OCI-M1 (cell line): ENCODE measurements at regions not wholly inside any gene's neighbourhood (a gene's known extent, or its start where the extent isn't known, plus 50 kb on each side); places are given as distances from the start of the nearest gene placed in this dataset.

Experiments used
- DNase-seq: peaks from one replicate; lab custom pipeline; 2025; lab: John Stamatoyannopoulos, UW

DNA sequence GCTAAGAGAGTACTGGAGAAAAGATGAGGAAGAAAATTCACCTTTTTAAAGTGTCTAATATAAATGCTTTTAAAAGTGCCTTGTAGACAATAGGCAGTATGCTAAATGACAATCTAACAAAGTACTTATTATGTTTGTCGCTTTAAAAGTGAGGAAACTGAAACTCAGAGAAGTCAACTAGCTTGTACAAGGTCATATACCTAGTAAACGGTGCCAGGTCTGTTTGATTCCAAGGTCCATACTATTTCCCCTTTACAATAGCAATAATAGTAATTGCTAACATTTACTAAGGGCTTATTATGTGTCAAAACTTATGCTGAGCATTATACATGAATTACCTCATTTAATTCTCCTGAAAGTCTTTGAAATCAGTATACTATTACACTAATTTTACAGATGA is 328.6 kb upstream of the SLC24A2 start:
- DNase-seq = no peak

DNA sequence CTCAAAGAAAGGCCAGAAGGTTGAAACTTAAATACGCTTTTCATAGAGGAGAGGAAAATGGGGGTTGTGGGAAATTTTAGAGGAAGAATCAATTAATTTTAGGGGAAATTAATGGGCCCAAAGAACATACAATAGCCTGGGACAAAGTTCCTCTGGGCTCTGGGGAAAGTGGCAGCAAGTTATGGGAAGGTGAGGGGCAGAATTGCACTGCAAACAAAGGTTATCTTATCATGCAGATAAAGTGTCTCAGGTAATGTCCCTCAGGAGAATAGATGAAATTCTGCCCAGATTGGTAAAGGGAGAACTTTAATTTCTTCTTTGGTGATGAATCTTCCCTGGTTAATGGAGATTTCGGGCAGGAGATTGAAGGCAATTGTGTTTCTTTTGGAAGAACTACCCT is 326.1 kb upstream of the SLC24A2 start:
- no peak for DNase-seq

DNA sequence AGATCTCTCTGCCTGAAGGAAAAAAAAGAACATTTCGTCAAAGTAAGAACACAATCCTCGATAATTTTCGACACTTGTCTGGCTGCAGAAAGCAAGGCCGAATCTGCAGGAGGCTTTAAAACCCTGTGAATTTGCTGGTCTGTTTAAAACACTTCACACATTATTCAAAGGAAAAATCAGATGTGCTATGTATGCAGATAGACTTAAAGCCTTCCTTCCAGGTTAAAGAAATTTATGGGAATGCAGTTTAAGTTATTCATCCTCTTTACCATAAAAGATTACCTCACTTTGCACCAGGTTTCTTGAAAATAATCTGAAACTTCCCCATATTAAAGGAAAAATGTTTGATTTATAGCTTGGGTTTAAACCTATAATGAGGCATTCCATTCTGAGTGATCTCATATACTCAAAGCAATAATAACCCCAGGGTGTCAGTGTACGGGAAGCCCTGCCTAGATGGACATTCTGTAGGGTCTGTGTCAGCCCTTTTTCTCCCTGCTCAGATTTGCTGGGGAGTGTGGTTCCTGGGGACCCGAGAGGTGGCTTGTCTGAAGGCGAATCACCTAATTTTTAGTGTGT is 323.5 kb upstream of the SLC24A2 start:
- no peak for DNase-seq

DNA sequence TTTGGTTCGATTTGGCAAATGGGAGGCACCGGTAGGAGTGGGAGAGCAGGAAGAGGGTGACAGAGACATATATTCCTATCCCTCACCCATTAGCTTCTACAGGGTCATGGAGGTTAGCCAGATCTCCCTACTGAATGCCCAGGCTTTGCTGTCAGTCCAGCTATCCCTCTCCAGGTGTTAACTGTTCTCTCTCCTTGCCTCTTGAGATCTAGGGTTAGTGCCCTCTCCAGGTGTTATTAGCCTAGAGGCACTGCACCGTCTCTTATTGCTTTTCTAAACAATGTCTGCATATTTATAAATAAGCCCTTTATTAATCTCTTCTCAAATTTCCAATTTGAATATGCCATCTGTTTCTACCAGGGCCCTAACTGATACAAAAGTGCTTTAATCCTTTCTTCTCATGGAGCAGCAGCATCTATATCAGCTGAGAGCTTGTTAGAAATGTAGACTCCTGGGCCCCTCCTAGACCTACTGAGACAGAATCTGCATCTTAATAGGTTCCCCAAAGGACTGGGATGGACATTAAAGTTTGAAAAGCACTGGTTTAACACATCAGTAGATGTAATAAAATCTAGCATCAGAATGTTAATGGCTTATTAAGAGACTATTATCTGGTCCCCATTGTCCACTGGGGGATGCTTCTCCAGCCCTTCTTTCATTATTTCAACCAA is 322.5 kb upstream of the SLC24A2 start:
- no peak for DNase-seq

DNA sequence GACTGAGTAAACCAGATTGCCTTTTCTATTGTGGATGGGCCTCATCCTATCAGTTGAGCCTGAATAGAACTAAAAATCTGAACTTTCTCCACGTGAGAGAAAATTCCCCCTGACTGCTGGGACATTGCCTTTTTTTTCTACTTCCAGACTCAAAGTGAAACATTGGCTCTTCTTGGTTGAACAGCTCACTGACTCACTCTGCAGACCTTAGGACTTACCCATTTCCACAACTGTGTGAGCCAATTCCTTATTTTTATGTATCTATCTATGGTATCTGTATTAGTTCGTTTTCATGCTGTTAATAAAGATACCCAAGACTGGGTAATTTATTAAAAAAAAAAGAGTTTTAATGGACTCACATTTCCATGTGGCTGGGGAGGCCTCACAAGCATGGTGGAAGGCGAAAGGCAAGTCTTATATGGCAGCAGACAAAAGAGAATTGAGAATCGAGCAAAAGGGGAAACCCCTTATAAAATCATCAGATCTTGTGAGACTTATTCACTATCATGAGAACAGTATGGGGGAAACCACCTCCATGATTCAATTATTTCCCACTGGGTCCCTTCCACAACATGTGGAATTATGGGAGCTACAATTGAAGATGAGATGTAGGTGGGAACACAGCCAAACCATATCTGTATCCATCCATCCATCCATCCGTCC is 306.7 kb upstream of the SLC24A2 start:
- no peak for DNase-seq

DNA sequence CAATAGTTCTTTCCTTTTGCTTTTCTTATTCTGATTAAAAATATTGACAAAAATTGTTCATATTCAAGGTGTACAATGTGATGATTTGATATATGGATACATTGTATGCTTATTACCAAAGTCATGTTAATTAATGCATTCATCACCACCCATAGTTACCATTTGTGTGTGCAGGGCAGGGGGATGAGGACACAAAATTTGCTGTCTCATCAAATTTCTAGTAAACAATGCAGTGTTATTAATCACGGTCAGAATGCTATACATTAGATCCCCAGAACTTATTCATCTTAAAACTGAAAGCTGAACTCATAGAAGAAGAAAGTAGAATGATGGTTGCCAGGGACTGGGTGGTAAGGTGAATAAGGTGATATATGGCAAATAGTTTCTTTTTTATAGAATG is 303.7 kb upstream of the SLC24A2 start:
- no peak for DNase-seq

DNA sequence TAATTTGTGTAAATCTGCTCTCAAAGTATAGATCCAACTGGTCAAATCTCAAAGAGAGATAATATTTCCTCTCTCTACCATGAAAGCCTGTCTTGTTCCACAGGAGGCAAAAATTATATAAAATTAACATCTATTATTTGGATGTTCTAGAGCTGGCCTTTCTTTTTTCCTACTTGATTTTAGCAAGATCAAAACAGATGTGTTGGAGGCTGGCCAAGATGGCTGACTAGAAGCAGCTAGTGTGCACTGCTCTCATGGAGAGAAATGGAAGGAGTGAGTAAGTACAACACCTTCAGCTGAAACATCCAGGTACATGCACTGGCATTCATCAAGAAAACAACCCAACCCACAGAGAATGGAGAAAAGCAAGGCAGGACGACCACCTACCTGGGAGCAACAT is 298.6 kb upstream of the SLC24A2 start:
- no peak for DNase-seq

DNA sequence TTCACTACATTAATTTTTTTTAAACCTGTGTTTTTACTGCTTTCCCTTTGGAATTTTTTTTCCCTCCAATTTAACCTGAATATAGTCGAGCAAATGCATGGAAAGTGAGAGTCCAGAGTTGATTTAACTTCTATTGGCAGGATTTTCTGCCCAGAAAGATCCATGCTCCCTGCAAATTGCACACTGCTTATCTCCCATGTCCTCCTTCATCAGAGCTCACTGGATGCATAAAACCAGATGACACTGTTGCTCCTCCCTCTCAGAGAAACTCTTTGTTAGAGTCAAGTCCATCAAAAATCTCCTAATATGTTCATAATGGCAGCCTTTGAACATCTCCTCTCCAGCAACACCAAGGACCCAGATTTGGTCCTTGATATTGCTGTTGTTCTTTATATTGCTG is 297.0 kb upstream of the SLC24A2 start:
- DNase-seq = no peak

DNA sequence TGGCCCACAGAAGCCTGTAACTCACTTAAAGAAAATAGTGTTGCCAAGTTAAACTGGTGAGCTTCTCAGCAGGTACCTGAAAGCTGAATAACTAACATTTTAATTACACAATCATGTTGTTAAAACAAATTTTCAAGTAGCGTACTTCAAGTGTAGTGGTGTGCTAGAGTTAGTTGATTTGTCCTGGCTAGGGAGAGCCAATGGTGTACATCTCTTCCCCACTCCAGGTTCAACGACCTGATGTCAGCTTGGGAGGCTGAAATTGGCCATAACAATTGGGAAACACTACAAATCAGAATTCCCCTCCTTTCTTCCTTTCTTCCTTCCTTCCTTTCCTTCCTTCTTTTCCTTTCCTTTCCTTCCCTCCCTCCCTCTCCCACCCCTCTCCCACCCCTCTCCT is 295.3 kb upstream of the SLC24A2 start:
- no peak for DNase-seq

DNA sequence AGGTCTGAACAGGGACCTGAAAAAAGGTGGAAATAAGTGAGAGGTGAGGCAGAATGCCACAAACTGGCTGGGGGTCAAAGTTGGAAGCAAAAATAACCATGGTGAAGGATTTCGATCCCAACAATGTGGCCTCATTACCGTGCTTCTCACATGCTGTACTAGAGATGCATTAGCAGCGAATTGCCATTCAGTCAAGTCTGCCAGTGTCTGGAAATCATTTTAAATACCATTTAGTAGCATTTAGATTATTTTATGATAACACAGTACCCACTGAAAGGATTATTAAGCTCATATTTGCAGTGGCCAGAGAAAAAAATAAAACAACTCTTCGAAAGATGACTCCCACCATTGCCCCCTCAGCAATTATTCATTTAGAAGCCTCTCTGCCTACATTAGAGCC is 294.6 kb upstream of the SLC24A2 start:
- DNase-seq = no peak

DNA sequence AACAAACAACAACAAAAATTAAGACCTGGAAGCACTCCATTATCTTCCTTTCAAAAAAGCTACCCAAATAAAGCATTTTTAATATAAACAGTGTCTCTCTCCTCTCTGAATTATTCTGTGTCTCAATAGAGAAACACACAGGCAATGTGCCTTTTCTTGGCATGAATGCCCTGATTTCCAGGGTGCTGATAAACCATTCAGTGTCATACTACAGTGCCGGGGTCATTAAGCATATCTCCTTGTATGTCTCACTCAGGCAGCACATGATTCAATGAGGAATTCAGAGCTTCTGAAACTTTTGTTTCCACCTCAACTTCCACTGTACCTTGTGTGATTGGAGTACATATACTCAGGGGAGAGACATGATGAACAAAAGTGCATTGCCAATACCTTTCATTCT is 294.0 kb upstream of the SLC24A2 start:
- no peak for DNase-seq

DNA sequence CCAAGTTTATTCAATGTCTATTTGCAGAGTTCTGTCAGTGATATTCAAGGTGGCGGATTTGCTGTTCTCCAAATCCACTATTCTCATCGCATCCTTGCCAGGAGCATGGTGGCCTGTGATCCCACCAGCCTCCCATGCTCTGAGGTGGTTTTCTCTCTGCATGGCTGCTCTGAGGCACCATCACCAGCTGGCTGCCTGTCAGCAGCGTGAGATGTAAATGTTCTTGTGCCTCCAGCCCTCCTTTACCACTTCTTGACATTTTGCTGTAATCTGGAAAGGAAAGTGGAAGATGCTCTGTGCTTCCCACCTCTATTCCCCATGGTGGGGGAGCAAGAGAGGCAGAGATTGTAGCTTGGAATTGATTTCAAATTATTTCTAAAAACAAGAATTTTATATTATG is 293.6 kb upstream of the SLC24A2 start:
- no peak for DNase-seq

DNA sequence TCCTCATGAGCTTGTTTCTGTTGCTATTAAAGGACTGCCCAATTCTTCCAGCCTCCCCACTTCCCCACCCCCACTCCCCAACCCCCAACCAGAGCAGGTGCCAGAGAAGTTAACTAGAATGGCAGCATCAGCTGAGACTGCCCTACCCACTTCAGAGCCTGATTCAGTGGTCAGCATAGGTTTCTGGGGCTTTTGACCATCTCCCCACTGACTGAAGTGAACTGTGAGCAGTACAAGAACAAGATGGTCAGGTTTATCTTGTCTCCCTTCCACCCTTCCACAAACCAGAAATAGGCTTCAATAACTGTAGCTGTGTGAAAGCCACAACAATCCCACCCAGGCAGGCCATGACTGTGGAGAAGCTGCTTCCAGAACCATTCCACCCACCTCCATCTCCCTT is 289.4 kb upstream of the SLC24A2 start:
- DNase-seq = no peak

DNA sequence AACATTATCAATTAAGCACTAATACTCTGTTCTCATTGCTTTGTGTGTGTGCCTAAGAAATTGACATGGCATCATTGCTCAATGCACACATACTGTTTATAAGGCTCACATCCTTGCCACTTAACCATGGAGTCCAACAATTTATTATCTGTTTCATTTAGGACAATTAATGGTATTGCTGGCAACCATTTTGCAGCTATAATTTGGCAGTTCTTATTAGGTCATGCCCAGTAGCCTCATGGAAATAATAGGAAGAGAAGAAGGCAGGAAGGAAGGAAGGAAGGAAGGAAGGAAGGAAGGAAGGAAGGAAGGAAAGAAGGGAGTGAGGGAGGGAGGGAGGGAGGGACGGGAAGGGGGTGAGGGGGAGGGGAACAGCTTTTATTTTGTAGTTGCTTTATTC is 285.5 kb upstream of the SLC24A2 start:
- no peak for DNase-seq

DNA sequence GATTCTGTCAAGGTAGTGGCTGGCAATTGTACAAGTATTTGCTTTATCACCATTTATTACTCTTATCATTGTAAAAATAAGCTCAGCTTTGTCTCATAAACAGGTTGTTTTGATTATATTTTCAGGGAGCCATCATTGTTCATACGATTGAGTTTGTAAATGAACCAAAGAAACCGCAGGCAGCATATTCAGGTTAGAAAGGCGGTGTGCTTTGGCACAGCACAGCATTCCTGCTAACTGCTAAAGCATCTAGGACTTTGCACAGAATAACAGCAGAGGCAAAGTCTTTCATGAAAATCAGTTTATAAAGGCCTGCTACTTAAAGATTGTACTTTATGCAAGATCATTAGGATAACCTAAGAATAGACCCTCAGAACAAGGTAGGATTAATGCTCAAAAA is 281.5 kb upstream of the SLC24A2 start:
- DNase-seq = no peak

DNA sequence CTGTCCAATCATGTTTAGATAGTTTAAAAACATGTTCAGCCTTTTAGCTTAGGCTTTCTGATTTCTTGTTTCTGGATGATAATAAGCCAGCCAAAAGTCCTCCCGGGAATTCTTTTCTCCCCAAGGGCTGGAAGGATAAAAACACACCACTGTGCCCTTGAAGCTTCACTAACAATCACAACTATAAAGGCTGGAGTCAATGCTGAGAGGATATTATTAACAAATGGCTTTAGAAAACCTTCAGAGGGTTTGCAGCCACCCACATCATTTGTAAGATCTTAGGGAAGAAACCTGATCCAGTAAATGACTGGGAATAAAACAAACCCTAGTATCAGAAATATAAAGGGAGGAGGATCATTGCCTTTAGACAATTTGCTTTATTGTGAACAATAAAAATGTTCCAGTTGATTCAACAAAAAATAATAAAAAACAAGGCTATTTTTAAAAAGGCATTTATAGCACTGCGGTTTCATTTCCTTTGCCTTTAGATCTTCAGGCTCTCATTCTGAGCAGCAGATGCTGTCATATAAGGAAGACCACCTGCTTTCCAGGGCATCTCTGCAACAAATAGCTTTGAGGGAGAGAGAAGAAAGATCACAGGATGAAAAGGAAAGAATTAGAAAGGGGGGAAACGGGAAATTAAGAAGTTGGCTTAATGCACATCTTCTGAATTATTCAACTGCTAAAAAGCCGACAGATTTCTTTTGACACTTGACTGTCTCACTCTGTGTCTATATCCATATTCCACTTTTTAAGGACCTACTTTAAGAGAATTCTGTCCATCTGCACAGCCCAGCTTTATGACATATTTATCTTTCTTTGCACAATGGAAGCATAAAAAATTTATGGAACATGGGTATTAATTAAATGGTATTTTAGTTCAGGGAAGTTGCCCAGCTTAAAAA is 277.2 kb upstream of the SLC24A2 start:
- no peak for DNase-seq

DNA sequence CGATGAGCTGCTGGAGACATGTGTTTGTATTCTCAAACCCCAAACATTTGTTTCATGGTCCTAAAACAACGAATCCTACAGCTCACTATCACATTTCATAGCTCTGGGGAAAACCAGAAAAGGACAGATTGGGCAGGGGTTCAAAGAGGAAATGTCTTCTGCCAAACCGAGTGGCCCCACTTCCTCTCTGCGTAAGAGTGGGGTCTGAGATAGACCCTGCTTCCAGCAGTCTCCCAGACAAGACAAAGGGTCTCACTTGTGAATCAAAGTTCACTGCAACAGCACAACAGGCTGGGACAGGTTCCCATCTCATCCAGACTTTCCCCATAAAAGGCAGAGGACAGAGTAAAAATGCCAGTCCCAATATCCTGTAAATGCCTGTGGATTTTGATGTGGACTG is 276.2 kb upstream of the SLC24A2 start:
- no peak for DNase-seq

DNA sequence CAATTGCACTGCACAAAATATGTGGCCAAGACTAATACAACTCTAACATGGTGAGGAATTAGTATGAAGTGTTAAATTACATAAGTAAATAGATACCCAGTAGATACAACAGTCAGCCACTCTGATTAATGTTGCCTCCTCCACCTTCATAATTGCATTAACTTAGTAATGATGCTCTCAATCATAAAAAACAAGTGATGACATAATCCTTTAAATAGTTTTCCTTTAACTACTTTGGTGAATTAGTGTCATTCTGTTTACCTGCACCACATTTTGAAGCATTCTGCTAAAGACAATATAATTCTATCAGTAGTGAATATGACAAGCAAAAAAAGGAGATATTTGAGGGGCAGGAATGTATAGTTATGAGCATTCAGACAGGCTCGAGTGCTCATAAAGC is 265.9 kb upstream of the SLC24A2 start:
- DNase-seq = no peak

DNA sequence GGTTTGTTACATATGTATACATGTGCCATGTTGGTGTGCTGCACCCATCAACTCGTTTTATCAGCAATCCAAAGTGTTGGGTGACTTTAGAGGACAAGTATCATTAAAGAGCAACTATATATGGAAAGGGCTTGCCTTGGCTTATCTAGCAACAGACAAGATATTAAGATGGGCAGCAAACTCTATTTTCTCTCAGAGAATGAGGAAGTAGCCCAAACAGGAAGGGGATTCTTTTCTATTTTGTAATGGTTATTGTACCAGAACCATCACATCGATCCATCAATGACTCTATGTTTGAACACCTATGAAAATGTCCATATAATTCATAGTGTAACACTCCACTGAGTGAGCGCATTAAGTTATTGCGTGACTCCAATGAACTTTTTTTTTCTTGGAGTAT is 260.1 kb upstream of the SLC24A2 start:
- DNase-seq = peak; percentile 52

DNA sequence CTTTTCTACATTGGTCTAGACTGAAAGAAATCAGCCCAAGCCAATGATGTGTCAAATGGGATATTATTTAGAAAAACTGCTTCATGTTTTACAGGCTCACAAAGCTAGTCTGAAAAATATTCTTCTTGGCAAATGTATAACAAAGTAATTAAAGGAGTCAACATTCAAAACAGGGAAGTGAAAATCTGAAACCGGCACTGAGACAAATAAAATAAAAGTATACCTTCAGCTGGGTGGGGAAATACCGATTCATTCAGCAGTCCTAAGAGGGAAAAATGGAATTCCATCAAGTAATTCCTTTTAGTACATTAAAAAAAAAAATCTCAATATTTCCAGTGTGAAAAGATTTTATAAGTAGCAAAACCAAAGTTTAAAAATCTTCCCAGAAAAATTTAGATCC is 259.6 kb upstream of the SLC24A2 start:
- no peak for DNase-seq

DNA sequence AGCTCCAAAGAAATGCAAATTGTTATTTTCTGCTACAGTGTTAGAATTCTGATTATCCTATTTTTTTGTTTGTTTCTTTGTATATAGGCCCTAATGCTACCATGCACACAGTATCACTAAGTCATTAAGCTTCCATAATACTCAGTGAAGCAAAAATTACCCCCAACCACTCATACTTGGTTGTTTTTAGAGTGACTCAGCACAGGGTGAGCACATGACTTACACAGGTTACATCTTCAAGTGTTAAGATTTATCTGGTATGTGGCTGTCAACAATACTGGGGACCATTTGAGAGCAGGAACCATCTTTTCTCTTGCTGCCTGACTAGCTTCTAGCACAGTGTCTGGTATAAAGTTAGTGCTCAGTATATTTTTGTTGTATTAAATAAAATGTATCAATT is 255.8 kb upstream of the SLC24A2 start:
- no peak for DNase-seq

DNA sequence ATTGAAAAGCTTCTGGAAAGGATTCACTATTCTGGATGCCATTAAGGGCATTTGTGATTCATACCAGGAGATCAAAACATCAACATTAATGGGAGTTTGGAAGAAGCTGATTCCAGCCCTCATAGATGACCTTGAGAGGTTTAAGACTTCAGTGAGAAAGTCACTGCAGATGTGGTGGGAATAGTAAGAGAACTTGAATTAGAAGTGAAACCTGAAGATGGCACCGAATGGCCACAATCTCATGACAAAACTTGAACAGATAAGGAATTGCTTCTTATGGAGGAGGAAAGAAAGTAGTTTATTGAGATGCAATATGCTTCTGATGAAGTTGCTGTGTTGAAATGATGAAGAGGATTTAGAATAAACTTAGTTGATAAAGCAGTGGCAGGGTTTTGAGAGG is 254.6 kb upstream of the SLC24A2 start:
- peak; percentile 48 for DNase-seq

DNA sequence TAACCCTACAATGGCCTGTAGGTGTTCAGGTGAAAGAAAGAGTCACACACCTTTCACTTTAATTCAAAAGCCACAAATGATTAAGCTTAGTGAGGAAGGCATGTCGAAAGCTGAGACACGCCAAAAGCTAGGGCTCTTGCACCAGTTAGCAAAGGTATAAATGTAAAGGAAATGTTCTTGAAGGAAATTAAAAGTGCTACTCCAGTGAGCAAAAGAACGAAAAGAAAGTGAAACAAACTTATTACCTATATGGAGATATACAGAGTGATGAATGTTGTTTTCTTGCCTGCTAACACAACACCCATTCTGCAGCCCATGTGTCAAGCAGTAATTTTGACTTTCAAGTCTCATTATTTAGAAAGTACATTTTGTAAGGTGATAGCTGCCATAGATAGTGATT is 254.2 kb upstream of the SLC24A2 start:
- peak; percentile 32 for DNase-seq
